ENCODE measurements at regions not wholly inside any gene's neighbourhood (a gene's known extent, or its start where the extent isn't known, plus 50 kb on each side); places are given as distances from the start of the nearest gene placed in this dataset.

DNA sequence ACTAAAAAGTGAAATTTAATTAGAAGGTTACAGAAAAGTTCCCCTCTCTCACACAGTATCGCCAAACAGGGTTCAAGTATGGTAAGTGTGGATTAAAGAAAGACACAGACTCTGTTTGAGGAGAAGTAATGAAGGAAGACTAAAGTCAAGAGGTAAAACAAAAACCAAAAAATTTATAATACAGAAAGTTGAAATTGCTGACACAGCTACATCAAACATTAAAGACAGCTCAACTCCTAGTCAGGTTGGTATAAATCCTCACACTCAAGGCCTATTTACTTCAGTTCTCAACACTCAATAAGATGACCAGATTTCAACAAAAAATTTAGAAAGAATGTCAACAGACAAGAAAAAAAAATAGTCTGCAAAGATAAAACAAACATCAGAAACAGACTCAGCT is 300.5 kb upstream of the LINC00305 start:
- Histone ChIP-seq H3K9ac (ENCODE audit: low read depth, low read length) (no peak overlapping the region), H3K4me2 (ENCODE audit: low read length) (no peak overlapping the region), H3K36me3 (ENCODE audit: insufficient read depth, low read length) (no peaks in the 10 kb centered on the region), H3K4me3 (ENCODE audit: low read length) (no peak overlapping the region), H3K9me3 (replicated peaks; ENCODE audit: low read length) (peaks cover 4% of the 10 kb centered on the region), H3K27me3 (ENCODE audit: control insufficient read depth, insufficient read depth, low read length) (no peaks in the 10 kb centered on the region), H3K4me1 (ENCODE audit: control insufficient read depth, insufficient read depth, low read length) (no peaks in the 10 kb centered on the region)

DNA sequence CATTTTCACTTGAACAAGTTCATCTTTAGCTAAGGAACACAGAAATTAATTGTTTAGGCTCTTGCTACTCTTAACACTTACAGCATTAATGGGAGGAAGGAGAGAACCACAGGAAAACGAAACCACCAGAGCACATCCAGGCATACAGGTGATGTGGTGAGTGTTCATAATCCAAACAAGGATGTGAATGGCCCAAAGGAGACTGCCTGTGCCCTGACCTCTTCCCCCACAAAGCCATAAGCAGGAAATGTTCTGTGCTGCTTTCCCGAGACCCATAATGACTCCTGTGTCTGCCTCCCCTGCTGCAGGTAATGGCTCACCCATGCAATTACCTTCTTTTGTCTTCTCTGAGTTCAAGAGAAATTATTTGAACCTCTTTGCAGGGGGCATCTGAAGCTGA is 295.9 kb upstream of the LINC00305 start:
- H3K9me3 ChIP-seq (replicated peaks; ENCODE audit: low read length): peaks cover 4% of the 10 kb centered on the region
- H3K4me3 ChIP-seq (ENCODE audit: low read length): no peak overlapping the region
- H3K4me1 ChIP-seq (ENCODE audit: control insufficient read depth, insufficient read depth, low read length): no peaks in the 10 kb centered on the region

DNA sequence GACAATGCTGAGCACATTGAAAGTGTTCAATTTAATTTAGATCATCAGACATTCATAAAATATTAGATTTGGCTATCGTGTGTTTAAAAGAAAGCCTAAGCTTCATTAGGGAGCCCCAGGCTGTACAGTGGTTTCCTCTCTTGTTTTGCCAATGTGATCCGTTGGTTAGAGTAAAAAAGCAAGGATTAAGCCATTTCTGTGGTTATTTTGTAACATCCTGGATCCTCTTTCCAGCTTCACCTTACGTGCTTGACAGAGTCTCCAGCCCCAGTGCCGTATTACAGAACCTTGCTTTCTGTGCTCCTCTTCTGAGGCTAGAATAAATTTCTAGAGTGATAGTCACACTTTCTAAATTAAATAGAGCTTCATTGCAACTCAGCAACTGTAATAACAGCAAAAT is 289.3 kb upstream of the LINC00305 start:
- Histone ChIP-seq H3K9me3 (replicated peaks; ENCODE audit: low read length) (peaks cover 2% of the 10 kb centered on the region), H3K9ac (ENCODE audit: low read depth, low read length) (no peak overlapping the region)

More for the DNA sequence above, 295.9 kb upstream of the LINC00305 start:
- H3K9ac ChIP-seq (ENCODE audit: low read depth, low read length): no peak overlapping the region
- H3K36me3 ChIP-seq (ENCODE audit: insufficient read depth, low read length): no peaks in the 10 kb centered on the region
- H3K4me2 ChIP-seq (ENCODE audit: low read length): no peak overlapping the region
- no peaks in the 10 kb centered on the region for H3K27me3 ChIP-seq (ENCODE audit: control insufficient read depth, insufficient read depth, low read length)

DNA sequence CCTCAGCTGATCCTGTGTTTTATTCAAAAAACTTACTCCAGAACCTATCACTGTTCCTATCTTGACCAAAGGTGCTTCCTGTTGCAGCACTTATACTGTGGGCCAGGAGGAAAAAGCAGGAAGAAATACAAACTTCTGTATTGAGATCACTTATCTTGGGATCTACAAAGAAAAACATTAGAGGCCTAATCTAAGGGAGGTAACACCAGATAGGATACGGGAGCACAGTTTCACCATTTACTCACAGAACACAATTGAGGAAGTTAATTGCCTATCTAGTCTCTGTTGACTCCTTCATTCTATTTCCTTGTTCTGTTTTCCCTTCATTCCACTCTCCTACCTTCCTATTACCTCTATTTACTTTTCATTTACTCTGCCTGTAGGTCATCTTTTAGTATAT is 287.2 kb upstream of the LINC00305 start:
- H3K4me1 ChIP-seq (ENCODE audit: control insufficient read depth, insufficient read depth, low read length): no peaks in the 10 kb centered on the region
- H3K9ac ChIP-seq (ENCODE audit: low read depth, low read length): no peak overlapping the region
- no peak overlapping the region for H3K4me3 ChIP-seq (ENCODE audit: low read length)
- peaks cover 4% of the 10 kb centered on the region for H3K9me3 ChIP-seq (replicated peaks; ENCODE audit: low read length)
- no peak overlapping the region for H3K4me2 ChIP-seq (ENCODE audit: low read length)
- H3K27me3 ChIP-seq (ENCODE audit: control insufficient read depth, insufficient read depth, low read length): no peaks in the 10 kb centered on the region
- H3K36me3 ChIP-seq (ENCODE audit: insufficient read depth, low read length): no peaks in the 10 kb centered on the region

More for the DNA sequence above, 289.3 kb upstream of the LINC00305 start:
- Histone ChIP-seq H3K4me1 (ENCODE audit: control insufficient read depth, insufficient read depth, low read length) (no peaks in the 10 kb centered on the region), H3K27me3 (ENCODE audit: control insufficient read depth, insufficient read depth, low read length) (no peaks in the 10 kb centered on the region), H3K4me3 (ENCODE audit: low read length) (no peak overlapping the region), H3K36me3 (ENCODE audit: insufficient read depth, low read length) (no peaks in the 10 kb centered on the region), H3K4me2 (ENCODE audit: low read length) (no peak overlapping the region)

DNA sequence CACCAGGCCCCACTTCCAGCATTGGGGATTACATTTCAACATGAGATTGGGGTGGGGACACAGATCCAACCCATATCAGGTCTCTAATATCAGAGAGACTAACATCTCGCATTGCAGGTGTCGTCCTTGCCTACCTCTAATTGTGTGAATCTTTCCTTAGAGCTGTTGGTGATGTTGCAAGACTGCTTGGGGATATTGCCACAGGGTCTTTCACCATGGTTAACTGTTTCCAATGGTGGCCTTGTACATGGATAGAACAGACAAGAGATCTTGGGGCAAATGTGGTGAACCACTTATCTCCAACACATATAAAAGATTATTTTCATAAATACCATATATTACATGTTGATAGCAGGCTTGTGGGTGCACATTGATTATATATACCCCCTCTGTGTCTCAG is 270.3 kb upstream of the LINC00305 start:
- H3K4me3 ChIP-seq (ENCODE audit: low read length): no peak overlapping the region
- H3K36me3 ChIP-seq (ENCODE audit: insufficient read depth, low read length): no peaks in the 10 kb centered on the region
- no peaks in the 10 kb centered on the region for H3K4me1 ChIP-seq (ENCODE audit: control insufficient read depth, insufficient read depth, low read length)

DNA sequence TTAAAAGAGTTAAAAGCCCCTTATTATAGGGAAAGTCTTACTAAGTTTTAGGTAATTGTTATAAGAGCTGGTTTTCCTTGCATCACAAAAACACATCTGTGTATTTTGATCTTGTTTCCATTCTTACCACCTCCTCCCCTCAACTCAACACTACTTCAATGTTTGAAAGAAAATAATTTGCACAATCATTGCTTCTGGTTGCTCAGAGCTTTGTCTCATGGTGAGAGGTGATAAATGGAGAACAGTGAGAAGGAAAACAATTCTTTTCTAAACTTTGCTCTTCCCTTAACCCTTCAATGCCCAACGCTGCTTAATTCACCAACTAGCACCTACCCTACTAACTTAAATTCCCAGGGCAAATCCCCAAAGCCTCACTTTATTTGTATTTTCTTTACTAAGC is 268.1 kb upstream of the LINC00305 start:
- Histone ChIP-seq H3K27me3 (ENCODE audit: control insufficient read depth, insufficient read depth, low read length) (no peaks in the 10 kb centered on the region), H3K4me2 (ENCODE audit: low read length) (no peak overlapping the region), H3K9ac (ENCODE audit: low read depth, low read length) (no peak overlapping the region), H3K4me3 (ENCODE audit: low read length) (no peak overlapping the region), H3K4me1 (ENCODE audit: control insufficient read depth, insufficient read depth, low read length) (no peaks in the 10 kb centered on the region), H3K36me3 (ENCODE audit: insufficient read depth, low read length) (no peaks in the 10 kb centered on the region), H3K9me3 (replicated peaks; ENCODE audit: low read length) (peaks cover 7% of the 10 kb centered on the region)

More for the DNA sequence above, 270.3 kb upstream of the LINC00305 start:
- Histone ChIP-seq H3K4me2 (ENCODE audit: low read length) (no peak overlapping the region), H3K9me3 (replicated peaks; ENCODE audit: low read length) (peaks cover 12% of the 10 kb centered on the region), H3K9ac (ENCODE audit: low read depth, low read length) (no peak overlapping the region), H3K27me3 (ENCODE audit: control insufficient read depth, insufficient read depth, low read length) (no peaks in the 10 kb centered on the region)

DNA sequence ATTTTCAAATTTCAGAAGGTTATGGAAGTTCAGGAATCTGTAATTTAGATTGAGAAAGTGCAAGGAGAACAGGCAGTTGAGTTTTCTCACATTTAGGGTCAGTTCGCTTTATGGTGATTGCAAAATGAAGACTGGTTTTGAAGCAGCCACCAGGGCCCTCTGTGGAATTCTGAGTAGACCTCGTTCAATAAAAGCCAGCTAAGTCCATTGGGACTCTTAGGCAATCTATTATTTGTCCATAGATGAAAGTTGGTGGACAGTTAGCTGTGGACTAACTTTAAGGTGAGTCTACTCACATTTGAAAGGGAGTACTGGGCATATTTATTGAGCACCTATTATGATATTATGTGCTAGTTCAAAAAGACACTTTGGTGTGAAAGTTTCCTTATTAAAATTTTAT is 266.3 kb upstream of the LINC00305 start:
- Histone ChIP-seq H3K4me1 (ENCODE audit: control insufficient read depth, insufficient read depth, low read length) (no peaks in the 10 kb centered on the region), H3K4me3 (ENCODE audit: low read length) (no peak overlapping the region), H3K9me3 (replicated peaks; ENCODE audit: low read length) (peaks cover 8% of the 10 kb centered on the region), H3K9ac (ENCODE audit: low read depth, low read length) (no peak overlapping the region), H3K4me2 (ENCODE audit: low read length) (no peak overlapping the region), H3K36me3 (ENCODE audit: insufficient read depth, low read length) (no peaks in the 10 kb centered on the region), H3K27me3 (ENCODE audit: control insufficient read depth, insufficient read depth, low read length) (no peaks in the 10 kb centered on the region)

DNA sequence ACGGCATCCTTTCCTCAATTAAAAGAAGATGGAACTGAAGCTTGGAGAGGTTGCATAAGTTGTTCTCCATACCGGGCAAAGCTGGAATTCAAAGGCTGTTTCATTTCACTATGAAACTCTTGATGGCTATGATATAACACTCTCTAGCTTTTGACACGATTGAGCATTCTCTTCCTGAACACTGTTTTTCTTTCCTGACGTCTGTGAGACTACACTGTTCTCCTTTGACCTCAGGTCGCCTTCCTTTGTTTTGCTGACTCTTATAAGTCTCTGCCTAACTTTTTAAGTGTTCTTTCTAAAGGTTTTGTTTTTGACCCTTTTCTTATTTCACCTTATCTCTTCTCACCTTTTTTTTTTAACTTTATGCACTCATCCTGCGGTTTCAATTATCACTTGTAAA is 261.8 kb upstream of the LINC00305 start:
- Histone ChIP-seq H3K36me3 (ENCODE audit: insufficient read depth, low read length) (no peaks in the 10 kb centered on the region), H3K4me1 (ENCODE audit: control insufficient read depth, insufficient read depth, low read length) (no peaks in the 10 kb centered on the region), H3K4me3 (ENCODE audit: low read length) (no peak overlapping the region), H3K9me3 (replicated peaks; ENCODE audit: low read length) (peaks cover 5% of the 10 kb centered on the region), H3K9ac (ENCODE audit: low read depth, low read length) (no peak overlapping the region), H3K27me3 (ENCODE audit: control insufficient read depth, insufficient read depth, low read length) (no peaks in the 10 kb centered on the region), H3K4me2 (ENCODE audit: low read length) (no peak overlapping the region)

DNA sequence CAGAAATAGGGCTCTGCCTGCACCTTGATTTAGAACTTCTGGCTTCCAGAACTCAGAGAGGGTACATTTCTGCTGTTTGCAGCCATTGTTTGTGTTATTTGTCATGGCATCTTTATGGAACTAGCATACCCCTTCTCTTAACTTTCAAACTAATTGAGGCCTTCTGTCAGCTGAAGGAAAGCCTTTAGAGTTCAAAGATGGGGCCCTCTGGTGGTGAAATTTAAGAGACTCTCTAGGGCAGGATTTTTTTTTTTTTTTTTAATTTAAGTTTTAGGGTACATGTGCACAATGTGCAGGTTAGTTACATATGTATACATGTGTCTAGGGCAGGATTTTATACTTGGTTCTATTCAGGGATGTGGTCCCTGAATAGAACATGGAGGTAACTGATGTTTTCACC is 260.6 kb upstream of the LINC00305 start:
- H3K4me1 ChIP-seq (ENCODE audit: control insufficient read depth, insufficient read depth, low read length): peaks cover 6% of the 10 kb centered on the region
- H3K36me3 ChIP-seq (ENCODE audit: insufficient read depth, low read length): no peaks in the 10 kb centered on the region
- no peak overlapping the region for H3K9ac ChIP-seq (ENCODE audit: low read depth, low read length)
- H3K9me3 ChIP-seq (replicated peaks; ENCODE audit: low read length): peaks cover 5% of the 10 kb centered on the region
- H3K27me3 ChIP-seq (ENCODE audit: control insufficient read depth, insufficient read depth, low read length): no peaks in the 10 kb centered on the region
- H3K4me3 ChIP-seq (ENCODE audit: low read length): no peak overlapping the region
- no peak overlapping the region for H3K4me2 ChIP-seq (ENCODE audit: low read length)

DNA sequence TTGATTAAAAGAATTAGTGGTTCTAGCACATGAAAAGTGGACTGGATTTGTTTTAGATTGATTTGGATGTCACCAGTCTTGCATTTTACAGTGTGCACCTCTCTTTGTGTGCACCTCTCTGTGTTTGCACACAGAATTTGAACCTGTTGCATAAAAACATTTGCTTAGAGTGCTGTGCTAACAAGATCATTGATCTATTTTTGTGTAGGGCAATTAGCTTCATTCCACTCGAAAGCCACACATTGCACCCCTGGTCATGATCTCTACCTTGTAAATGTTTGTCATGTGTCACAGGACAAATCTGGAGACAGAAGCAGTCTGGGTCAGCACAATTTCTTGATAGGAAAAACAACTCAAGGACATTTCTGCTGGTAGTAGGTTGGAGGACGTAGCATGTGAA is 258.7 kb upstream of the LINC00305 start:
- H3K4me1 ChIP-seq (ENCODE audit: control insufficient read depth, insufficient read depth, low read length): peaks cover 7% of the 10 kb centered on the region
- no peak overlapping the region for H3K4me3 ChIP-seq (ENCODE audit: low read length)
- H3K4me2 ChIP-seq (ENCODE audit: low read length): no peak overlapping the region
- no peak overlapping the region for H3K9ac ChIP-seq (ENCODE audit: low read depth, low read length)
- H3K9me3 ChIP-seq (replicated peaks; ENCODE audit: low read length): peaks cover 5% of the 10 kb centered on the region
- no peaks in the 10 kb centered on the region for H3K36me3 ChIP-seq (ENCODE audit: insufficient read depth, low read length)
- no peaks in the 10 kb centered on the region for H3K27me3 ChIP-seq (ENCODE audit: control insufficient read depth, insufficient read depth, low read length)

DNA sequence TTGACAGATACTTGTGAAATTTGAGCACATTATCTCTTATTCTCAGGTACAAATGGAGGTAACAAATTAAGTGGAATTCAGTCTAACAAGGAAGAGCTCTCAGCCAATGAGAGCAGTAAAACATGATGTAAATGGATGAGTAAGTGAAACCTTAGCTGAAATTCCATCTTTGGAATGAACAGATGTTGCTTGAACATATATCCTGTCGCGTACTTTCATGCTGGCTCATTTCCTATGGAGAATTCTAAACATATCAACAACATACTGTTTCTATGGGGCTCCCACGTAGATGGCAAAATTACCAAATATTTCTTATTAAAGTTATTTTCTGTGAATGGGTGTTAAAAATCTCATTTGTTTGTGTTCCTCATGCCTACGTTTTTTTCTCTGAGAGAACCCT is 256.3 kb upstream of the LINC00305 start:
- Histone ChIP-seq H3K36me3 (ENCODE audit: insufficient read depth, low read length) (no peaks in the 10 kb centered on the region), H3K9me3 (replicated peaks; ENCODE audit: low read length) (peaks cover 2% of the 10 kb centered on the region), H3K4me3 (ENCODE audit: low read length) (no peak overlapping the region), H3K9ac (ENCODE audit: low read depth, low read length) (no peak overlapping the region), H3K4me1 (ENCODE audit: control insufficient read depth, insufficient read depth, low read length) (peaks cover 7% of the 10 kb centered on the region), H3K4me2 (ENCODE audit: low read length) (peak overlapping the region; percentile 28), H3K27me3 (ENCODE audit: control insufficient read depth, insufficient read depth, low read length) (no peaks in the 10 kb centered on the region)

DNA sequence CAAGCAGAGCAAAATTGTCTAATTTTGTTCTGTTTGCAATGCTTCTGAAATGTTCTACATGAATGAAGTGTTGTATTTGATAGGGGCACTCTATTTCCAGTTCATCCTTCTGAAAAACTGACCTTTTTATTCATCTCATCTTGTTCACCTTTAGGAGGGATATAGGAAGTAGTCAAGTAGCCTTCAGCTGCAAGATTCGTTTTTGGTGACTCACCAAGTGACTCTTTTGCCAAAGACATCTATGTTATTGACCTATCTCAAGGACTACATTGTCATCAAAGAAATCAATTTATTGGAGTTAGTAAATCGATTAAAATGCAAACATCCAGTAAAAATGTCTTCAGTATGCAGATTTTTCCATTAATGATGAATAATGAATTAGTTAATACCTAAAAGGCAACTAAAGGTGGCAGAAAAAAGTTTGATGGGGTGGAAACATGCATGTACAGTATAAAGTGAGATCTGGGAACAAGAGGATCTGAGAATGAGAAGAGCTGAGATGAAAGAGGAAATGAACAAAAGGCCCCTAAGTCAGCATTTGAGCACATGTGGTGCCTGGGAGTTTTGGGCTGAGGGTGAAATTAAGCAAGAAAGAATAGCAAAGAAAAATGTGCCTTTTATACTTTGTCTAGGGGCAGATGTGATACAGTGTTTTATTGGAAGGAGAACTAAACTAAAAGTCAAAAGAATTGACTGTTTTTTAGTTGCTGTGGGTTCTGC is 255.1 kb upstream of the LINC00305 start:
- Histone ChIP-seq H3K9ac (ENCODE audit: low read depth, low read length) (no peak overlapping the region), H3K36me3 (ENCODE audit: insufficient read depth, low read length) (no peaks in the 10 kb centered on the region), H3K27me3 (ENCODE audit: control insufficient read depth, insufficient read depth, low read length) (no peaks in the 10 kb centered on the region), H3K4me3 (ENCODE audit: low read length) (no peak overlapping the region), H3K4me2 (ENCODE audit: low read length) (no peak overlapping the region), H3K9me3 (replicated peaks; ENCODE audit: low read length) (peaks cover 2% of the 10 kb centered on the region), H3K4me1 (ENCODE audit: control insufficient read depth, insufficient read depth, low read length) (peaks cover 7% of the 10 kb centered on the region)
